Astrocyte (in vitro differentiated cells and primary cell): ENCODE measurements at regions not wholly inside any gene's neighbourhood (a gene's known extent, or its start where the extent isn't known, plus 50 kb on each side); places are given as distances from the start of the nearest gene placed in this dataset.

ENCODE experiments used
- CTCF ChIP-seq: IDR thresholded peaks from 2 replicates; pipeline ENCODE4 v1.5.1; 2011; ENCODE audit warnings: low read depth, mild to moderate bottlenecking, inconsistent platforms, low read length, moderate library complexity; ENCODE audit not compliant: insufficient read depth
- EZH2 ChIP-seq: IDR thresholded peaks from 2 replicates; pipeline ENCODE4 v1.6.1; 2012; ENCODE audit warnings: mild to moderate bottlenecking, low read length, inconsistent platforms; ENCODE audit not compliant: insufficient read depth

GRCh38 chr22:44378380-44378779 lies 65.6 kb upstream of the SHISAL1 start:
- no peak for TF ChIP-seq CTCF
- TF ChIP-seq EZH2, result no peak
